ENCODE measurements at regions not wholly inside any gene's neighbourhood (a gene's known extent, or its start where the extent isn't known, plus 50 kb on each side); places are given as distances from the start of the nearest gene placed in this dataset.

- intact Hi-C loops (cut with micrococcal nuclease; ENCODE audit: unreplicated experiment), result no loop called here
- no peak overlapping the region for H3K4me2 ChIP-seq (ENCODE audit: control insufficient read depth, insufficient read depth)
- H3K79me2 ChIP-seq (ENCODE audit: control insufficient read depth, insufficient read depth, low read length), result no peaks in the 10 kb centered on the region
- H3K27me3 ChIP-seq (replicated peaks in 1 of 2; ENCODE audit: control insufficient read depth in 2 of 2, insufficient read depth in 2 of 2, low read length in 1 of 2), result no peaks in the 10 kb centered on the region
- H3K4me3 ChIP-seq, result no peak overlapping the region
- ATAC-seq, result no peak
- ChIA-PET SMC1A (ENCODE audit: uncharacterized antibody, unreplicated experiment) (no interaction called here), CTCF (no interaction called here), RAD21 (ENCODE audit: unreplicated experiment) (no interaction called here), POLR2A (no interaction called here)
- in situ Hi-C loops (cut with MboI), result no loop called here
- DNase-seq (ENCODE audit: low read depth, low spot score), result no peak
- no peaks in the 10 kb centered on the region for H3K4me1 ChIP-seq (ENCODE audit: control insufficient read depth, insufficient read depth, low read length)
- H2AFZ ChIP-seq (ENCODE audit: control insufficient read depth, low read depth, low read length), result no peak overlapping the region
- WGBS (ENCODE audit: insufficient coverage, insufficient replicate concordance, low lambda C conversion rate, missing lambda C conversion rate), result 9% methylated on average over 4 of the region's 4 CpGs
- no peak overlapping the region for H3K9ac ChIP-seq (ENCODE audit: control insufficient read depth, insufficient read depth, low read length)
- no TSS peak for BruUV-seq (replicated peaks)
- TF ChIP-seq TARDBP (IDR thresholded peaks at IDR 0.05; ENCODE audit: borderline replicate concordance), result no peak
- no peak for TF ChIP-seq RFX5 (IDR thresholded peaks at IDR 0.05; ENCODE audit: low read depth, low read length)
- TF ChIP-seq HDGF (IDR thresholded peaks at IDR 0.05), result no peak
- no peak for TF ChIP-seq SUZ12 (IDR thresholded peaks at IDR 0.05; ENCODE audit: unreplicated experiment)
- TF ChIP-seq, protein P1, sequence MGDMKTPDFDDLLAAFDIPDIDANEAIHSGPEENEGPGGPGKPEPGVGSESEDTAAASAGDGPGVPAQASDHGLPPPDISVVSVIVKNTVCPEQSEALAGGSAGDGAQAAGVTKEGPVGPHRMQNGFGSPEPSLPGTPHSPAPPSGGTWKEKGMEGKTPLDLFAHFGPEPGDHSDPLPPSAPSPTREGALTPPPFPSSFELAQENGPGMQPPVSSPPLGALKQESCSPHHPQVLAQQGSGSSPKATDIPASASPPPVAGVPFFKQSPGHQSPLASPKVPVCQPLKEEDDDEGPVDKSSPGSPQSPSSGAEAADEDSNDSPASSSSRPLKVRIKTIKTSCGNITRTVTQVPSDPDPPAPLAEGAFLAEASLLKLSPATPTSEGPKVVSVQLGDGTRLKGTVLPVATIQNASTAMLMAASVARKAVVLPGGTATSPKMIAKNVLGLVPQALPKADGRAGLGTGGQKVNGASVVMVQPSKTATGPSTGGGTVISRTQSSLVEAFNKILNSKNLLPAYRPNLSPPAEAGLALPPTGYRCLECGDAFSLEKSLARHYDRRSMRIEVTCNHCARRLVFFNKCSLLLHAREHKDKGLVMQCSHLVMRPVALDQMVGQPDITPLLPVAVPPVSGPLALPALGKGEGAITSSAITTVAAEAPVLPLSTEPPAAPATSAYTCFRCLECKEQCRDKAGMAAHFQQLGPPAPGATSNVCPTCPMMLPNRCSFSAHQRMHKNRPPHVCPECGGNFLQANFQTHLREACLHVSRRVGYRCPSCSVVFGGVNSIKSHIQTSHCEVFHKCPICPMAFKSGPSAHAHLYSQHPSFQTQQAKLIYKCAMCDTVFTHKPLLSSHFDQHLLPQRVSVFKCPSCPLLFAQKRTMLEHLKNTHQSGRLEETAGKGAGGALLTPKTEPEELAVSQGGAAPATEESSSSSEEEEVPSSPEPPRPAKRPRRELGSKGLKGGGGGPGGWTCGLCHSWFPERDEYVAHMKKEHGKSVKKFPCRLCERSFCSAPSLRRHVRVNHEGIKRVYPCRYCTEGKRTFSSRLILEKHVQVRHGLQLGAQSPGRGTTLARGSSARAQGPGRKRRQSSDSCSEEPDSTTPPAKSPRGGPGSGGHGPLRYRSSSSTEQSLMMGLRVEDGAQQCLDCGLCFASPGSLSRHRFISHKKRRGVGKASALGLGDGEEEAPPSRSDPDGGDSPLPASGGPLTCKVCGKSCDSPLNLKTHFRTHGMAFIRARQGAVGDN (IDR thresholded peaks at IDR 0.05), result no peak
- TF ChIP-seq RUNX3 (IDR thresholded peaks at IDR 0.05; ENCODE audit: low read length), result no peak
- TF ChIP-seq MYB (IDR thresholded peaks at IDR 0.05; ENCODE audit: borderline replicate concordance, low read depth, low read length), result no peak
- TF ChIP-seq ZNF622 (IDR thresholded peaks at IDR 0.05), result no peak
- TF ChIP-seq POLR2AphosphoS2 (IDR thresholded peaks at IDR 0.05; ENCODE audit: low read depth, low read length), result no peak
- TF ChIP-seq ZNF384 (IDR thresholded peaks at IDR 0.05; ENCODE audit: borderline replicate concordance, low read depth, low read length), result no peak
- no peak for TF ChIP-seq ASH2L (IDR thresholded peaks at IDR 0.05; ENCODE audit: borderline replicate concordance, low read depth)
- no peak for TF ChIP-seq POLR2AphosphoS5 (IDR thresholded peaks at IDR 0.05; ENCODE audit: low read length)
- TF ChIP-seq BRCA1 (IDR thresholded peaks at IDR 0.05; ENCODE audit: low read depth, low read length), result no peak
- no peak for TF ChIP-seq GATAD2B (conservative IDR thresholded peaks at IDR 0.05; ENCODE audit: low read depth)
- no peak for TF ChIP-seq FOXM1 (IDR thresholded peaks at IDR 0.05; ENCODE audit: low read depth, low read length)
- no peak for TF ChIP-seq EP300 (IDR thresholded peaks at IDR 0.05; ENCODE audit: borderline replicate concordance in 1 of 2, control insufficient read depth in 1 of 2, low read depth in 2 of 2, low read length in 2 of 2)
- TF ChIP-seq, protein P2, sequence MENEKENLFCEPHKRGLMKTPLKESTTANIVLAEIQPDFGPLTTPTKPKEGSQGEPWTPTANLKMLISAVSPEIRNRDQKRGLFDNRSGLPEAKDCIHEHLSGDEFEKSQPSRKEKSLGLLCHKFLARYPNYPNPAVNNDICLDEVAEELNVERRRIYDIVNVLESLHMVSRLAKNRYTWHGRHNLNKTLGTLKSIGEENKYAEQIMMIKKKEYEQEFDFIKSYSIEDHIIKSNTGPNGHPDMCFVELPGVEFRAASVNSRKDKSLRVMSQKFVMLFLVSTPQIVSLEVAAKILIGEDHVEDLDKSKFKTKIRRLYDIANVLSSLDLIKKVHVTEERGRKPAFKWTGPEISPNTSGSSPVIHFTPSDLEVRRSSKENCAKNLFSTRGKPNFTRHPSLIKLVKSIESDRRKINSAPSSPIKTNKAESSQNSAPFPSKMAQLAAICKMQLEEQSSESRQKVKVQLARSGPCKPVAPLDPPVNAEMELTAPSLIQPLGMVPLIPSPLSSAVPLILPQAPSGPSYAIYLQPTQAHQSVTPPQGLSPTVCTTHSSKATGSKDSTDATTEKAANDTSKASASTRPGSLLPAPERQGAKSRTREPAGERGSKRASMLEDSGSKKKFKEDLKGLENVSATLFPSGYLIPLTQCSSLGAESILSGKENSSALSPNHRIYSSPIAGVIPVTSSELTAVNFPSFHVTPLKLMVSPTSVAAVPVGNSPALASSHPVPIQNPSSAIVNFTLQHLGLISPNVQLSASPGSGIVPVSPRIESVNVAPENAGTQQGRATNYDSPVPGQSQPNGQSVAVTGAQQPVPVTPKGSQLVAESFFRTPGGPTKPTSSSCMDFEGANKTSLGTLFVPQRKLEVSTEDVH (IDR thresholded peaks at IDR 0.05; ENCODE audit: low read depth, partially characterized antibody), result no peak
- no peak for TF ChIP-seq SREBF1 (IDR thresholded peaks at IDR 0.05; ENCODE audit: low read length)
- TF ChIP-seq YBX1 (IDR thresholded peaks at IDR 0.05), result no peak
- TF ChIP-seq, protein P3, sequence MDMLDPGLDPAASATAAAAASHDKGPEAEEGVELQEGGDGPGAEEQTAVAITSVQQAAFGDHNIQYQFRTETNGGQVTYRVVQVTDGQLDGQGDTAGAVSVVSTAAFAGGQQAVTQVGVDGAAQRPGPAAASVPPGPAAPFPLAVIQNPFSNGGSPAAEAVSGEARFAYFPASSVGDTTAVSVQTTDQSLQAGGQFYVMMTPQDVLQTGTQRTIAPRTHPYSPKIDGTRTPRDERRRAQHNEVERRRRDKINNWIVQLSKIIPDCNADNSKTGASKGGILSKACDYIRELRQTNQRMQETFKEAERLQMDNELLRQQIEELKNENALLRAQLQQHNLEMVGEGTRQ (IDR thresholded peaks at IDR 0.05; ENCODE audit: borderline replicate concordance, low read depth, low read length), result no peak
- H3K36me3 ChIP-seq (ENCODE audit: control insufficient read depth in 2 of 2, insufficient read depth in 2 of 2, low read length in 1 of 2), result no peaks in the 10 kb centered on the region
- no peak for FAIRE-seq
- no peaks in the 10 kb centered on the region for H3K9me3 ChIP-seq (replicated peaks; ENCODE audit: control insufficient read depth, insufficient read depth, low read length)
- no peak overlapping the region for H3K27ac ChIP-seq (ENCODE audit: control insufficient read depth, insufficient read depth)
- no peaks in the 10 kb centered on the region for H4K20me1 ChIP-seq (ENCODE audit: control insufficient read depth, insufficient read depth)
Measured at GRCh38 chr15:53833134-53833624, 73.7 kb upstream of the WDR72 start.

Measured in GM12878 (cell line).